ENCODE measurements at regions not wholly inside any gene's neighbourhood (a gene's known extent, or its start where the extent isn't known, plus 50 kb on each side); places are given as distances from the start of the nearest gene placed in this dataset.
"Not testable (repeated sequence)": the region's sequence is repeated elsewhere in the genome, so short reads cannot be mapped to it uniquely, and the experiment has no call there.

DNA sequence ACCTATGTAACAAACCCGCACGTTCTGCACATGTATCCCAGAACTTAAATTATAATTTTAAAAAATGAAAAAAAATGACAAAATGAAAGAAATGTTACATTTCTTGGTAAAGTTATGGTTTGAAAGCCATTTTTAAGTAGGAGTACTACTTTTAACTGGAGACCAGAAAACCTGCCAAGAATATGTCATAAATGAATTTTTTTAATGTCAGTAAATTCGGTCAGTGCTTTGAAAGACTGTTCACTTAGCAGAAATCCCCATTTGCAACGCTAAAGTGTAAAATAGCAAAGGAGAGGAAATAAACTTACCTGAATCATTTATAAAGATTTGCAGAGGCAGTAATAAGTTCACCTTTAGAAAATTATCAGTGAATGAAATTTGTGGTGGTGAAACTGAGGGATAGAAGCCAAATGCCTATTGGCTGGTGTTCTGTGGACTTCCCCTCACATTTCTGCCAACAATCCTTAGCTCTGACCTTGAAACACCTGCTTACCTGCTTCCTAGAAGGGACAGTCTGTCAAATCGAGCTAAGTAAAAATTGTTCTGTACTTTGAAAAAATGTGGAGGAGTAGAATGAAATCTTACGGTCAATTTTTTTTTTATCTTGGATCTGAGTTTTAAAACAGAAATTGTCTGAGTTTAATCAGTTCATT lies 714.2 kb downstream of the SLC6A15 start:
- DNase-seq: no peak

DNA sequence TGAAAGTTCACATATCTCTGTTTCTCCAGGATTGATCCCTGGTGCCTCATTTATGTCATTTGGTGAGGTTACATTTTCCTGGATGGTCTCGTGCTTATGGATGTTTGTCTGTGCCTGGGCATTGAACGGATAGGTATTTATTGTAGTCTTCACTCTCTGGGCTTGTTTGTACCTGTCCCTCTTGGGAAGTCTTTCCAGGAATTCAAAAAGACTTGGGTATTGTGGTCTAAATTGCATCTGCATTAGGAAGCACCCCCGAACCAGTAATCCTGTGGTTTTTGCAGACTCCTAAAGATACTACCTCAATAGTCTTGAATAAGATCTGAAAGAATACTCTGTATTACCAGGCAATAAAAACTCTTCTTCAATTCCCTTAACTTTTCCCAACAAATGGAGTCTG lies 720.8 kb downstream of the SLC6A15 start:
- DNase-seq: no peak

DNA sequence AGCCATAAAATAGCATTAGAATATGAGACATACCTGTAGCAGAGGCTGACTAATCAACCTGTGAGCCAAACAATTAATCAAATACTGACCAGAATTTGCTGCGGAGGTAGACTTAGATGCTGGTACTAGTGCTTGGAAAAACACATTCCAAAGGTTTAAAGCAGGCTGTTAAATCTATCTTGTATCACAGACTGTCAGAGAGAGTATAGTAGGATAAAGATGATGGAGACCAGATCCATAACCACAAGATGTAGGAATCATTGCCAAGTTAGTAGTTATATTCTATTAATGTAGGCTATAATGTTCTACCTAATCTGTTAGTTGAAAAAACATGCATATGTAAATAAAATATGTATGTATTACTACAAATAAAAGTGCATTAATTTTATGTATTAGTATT lies 726.2 kb downstream of the SLC6A15 start:
- DNase-seq: no peak

DNA sequence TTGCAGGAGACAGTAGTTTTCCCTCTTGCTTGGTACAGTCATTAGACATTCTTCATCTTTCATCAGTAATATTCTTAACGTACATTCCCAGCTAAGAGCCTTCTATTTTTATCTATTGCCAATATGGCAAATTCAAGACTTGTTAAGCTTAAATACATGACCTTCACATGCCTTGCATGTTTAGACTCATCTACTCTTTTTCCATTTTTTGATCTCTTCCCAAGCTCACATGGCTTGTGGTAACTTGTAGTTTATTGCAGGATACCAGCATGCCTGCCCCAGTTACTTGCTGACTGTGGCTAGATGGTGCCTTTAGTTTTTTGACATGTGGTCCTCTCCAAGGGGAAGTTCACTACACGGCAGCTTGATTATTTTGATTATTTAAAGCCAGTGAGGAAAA lies 729.0 kb downstream of the SLC6A15 start:
- no peak for DNase-seq

DNA sequence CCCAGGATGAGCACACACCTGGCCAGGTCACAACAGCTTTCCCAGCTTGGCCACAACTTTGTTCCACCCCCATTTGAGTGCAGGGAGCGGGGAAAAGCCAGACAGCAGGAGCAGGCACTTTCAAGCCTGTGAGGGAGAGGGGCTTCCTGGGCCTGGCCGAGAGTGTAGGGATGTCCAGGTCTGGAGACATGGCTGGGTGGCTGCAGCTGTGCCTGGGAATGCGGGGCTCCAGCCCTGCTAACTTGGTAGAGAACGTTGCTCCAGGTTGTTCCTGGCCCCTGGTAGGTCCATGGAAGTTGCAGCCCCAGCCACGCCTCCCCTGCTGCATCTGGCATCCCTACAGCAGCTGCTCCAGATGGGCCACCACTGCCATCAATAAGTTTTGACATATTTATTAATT lies 738.5 kb downstream of the SLC6A15 start:
- no peak for DNase-seq

DNA sequence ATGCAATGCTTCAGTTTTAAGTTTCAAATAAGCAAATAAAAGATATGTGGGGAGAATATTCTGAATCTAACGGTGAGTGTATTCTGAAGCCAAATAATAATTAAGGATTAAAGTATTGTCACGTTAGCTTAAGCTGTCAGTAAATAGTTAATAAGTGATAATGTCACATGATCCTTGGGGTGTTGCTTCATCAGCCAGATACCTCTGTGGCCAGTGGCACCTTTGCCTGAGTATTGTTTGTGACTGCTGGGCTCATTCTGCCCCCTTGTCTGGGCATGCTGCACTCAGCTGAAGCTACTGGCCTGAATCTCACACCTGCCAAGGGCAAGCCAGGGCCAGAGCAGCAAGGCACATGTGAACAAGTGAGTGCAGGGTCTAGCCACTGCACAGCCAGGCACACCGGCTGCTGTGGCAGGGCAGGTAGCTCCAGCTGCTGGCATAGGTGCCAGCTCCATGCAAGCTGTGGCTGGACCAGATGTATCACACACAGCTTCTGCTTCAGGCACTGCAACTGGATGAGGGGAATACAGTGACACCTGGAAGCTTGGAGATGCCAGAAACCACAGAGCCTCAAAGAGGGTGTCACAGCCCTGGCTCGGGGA lies 739.7 kb downstream of the SLC6A15 start:
- DNase-seq: no peak

DNA sequence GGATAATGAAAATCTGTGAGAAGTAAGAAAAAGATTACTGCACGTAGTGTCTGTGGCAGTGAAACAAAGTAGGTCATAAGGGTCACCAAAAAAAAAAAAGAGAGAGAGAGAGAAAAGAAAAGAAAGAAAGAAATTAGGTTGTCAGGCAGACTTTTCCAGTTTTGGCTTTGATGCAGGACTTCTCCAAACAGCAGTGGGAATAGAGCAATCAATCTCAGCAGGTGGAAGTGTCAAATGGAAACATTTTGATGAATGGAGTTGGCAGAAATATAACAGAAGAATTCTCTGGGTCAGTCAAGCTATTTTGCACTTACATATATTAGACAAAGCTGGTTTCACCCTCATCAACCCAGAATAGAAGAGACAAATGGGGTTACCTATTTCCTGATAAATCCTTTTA lies 745.8 kb downstream of the SLC6A15 start:
- no peak for DNase-seq

DNA sequence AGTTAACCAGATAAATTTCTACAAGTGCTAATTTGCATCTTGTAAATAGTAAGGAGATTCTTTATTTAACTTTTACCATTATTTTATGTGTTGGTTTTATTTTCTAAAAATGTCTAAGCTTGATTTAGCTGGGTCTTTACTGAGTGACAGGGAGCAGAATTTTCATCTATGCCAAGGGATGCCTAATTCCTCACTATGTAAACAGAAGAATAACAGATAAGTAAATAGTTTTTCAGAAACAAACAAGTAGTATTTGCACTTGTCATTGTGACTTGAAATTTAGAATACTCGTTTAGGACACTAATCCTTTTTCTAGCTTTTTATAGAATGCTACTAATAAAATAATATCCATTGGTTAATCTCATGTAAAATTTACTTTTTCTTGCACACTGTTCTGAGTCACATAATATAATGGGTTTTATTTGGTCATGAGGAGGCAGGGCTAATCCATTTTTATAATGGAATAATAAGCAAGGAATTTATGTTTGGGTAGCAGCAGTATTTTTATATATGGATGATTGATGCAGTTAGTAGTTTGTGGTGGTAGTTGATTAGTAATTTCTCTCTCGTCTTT lies 746.5 kb downstream of the SLC6A15 start:
- DNase-seq: no peak

DNA sequence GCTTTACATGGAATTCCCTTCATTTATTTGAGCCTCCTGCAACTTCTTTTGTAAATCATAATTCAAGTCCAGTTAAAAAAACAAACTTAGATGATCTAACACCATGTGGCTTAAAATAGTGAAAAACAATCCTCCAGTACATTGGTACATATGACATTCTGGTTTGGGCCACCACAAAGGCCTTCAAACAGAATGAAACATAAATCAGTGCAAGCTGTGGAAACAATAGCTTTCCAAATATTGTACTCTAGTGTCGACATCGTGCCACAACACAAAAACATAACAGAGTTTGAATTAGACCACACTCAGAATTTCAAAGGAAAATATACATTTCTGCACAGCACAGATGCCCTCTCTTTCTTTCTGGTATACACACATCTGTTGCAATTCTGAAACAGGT lies 751.3 kb downstream of the SLC6A15 start:
- no peak for DNase-seq

DNA sequence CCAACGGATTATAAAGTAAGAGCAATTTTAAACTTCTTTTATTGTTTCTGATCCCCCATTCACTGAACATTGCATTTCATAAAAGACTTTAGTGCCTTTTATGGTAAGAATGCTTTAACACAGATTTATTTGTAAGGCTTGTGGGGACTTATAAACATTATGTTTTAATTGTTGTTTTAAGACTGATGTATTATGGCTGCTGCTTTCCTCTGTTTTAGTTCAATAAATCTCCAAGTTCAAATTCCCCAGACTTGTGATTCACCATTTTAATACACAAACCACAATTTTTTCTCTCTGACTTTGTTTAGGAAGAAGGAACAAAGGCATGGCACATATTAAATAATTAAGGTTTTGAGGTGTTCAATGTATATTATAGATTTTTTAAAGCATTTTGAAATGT lies 753.3 kb downstream of the SLC6A15 start:
- DNase-seq: no peak

DNA sequence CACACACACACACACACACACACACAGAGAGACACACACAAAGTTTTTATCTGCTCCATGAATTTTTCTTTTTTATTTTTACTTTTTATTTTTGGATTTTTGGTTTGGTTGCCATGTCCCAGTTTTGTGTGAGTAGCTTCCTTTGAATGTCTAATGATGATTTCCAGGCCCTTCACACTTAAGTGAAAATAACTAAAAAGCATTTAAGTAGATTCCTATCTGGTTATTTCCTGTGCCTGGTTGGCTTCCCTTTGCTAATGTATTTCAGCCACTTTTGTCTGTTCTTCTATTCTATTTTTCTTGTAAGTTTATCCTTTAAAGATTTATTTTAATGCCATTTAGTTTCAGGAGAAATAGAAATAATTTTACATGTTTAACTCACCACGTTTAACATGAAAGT lies 755.4 kb downstream of the SLC6A15 start:
- DNase-seq: no peak

DNA sequence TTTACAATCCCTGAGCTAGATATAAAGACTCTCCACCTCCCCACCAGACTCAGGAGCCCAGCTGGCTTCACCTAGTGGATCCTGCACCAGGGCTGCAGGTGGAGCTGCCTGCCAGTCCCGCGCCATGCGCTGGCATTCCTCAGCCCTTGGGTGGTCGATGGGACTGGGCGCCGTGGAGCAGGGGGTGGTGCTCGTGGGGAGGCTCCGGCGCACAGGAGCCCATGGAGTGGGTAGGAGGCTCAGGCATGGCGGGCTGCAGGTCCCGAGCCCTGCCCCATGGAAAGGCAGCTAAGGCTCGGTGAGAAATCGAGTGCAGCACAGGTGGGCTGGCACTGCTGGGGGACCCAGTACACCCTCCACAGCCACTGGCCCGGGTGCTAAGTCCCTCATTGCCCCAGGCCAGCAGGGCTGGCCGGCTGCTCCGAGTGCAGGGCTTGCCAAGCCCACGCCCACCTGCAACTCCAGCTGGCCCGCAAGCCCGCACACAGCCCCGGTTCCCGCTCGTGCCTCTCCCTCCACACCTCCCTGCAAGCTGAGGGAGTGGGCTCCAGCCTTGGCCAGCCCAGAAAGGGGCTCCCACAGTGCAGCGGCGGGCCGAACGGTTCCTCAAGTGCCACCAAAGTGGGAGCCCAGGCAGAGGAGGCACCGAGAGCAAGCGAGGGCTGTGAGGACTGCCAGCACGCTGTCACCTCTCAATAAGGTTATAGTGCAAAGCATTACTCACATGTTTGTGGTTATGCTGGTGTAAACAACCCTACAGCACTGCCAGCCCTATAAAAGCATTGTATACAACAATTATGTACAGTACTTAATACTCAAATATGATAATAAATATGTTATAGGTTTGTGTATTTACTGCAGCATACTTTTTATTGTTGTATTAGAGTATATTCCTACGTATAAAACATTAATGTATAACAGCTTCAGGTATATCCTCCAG lies 757.3 kb downstream of the SLC6A15 start:
- not testable (repeated sequence) for DNase-seq

DNA sequence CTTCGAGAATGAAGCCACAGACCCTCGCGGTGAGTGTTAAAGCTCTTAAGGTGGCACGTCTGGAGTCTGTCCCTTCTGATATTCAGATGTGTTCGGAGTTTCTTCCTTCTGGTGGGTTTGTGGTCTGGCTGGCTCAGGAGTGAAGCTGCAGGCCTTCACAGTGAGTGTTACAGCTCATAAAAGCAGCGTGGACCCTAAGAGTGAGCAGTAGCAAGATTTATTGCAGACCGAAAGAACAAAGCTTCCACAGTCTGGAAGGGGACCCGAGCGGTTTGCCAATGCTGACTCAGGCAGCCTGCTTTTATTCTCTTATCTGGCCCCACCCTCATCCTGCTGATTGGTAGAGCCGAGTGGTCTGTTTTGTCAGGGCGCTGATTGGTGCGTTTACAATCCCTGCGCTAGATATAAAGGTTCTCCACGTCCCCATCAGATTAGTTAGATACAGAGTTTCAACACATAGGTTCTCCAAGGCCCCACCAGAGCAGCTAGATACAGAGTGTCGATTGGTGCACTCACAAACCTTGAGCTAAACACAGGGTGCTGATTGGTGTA lies 758.1 kb downstream of the SLC6A15 start:
- DNase-seq: not testable (repeated sequence)

DNA sequence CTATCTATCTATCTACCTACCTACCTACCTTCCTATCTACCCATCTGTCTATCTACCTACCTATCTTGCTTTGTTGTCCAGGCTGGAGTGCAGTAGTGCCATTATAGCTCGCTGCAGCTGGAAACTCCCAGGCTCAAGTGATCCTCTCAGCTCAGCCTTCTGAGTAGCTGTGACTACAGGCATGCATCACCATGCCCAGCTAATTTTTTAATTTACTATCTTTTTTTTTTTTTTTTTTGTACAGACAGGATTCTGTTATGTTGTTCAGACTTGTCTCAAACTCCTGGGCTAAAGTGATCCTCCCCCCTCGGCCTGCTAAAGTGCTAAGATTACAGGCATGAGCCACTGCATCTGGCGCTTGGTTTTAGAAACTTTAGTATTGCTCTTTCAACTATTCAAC lies 762.4 kb downstream of the SLC6A15 start:
- no peak for DNase-seq

DNA sequence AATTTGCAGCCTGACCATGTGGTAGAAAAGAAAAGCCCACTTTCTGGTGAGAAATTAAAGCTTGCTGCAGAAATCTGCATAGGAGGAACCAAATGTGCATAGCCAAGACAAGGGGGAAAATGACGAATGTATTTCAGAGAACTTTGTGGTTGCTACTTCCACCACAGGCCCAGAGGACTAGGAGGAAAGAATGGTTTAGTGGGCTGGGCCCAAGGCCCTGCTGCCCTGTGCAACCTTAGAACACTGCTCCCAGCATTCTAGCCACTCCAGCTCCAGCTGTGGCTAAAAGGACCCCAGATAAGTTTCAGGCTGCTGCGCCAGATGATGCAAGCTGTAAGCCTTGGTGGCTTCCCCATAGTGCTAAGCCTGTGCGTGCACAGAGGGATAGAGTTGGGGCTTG lies 764.3 kb downstream of the SLC6A15 start:
- no peak for DNase-seq

DNA sequence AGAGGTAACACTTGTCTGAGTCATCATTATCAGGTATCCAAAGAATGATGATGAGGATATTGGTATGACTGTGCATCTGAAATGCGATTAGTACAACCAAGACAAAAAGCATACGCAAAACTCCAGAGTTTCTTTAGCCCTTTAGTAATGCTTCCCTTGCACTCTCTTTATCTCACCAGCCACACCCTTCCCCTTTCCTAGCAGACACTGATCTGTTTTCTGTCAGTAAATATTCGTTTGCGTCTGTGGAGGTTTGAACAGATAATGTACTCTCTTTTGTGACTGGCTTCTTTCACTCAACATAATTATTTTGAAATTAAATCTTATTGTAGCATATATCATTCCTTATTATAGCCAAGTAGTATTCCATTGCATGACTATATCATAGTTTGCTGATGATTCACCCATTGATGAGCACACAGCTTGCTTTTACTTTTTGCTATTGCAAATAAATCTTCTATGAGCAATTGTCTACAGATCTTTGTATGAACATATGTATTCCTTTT lies 775.7 kb downstream of the SLC6A15 start:
- DNase-seq: no peak

DNA sequence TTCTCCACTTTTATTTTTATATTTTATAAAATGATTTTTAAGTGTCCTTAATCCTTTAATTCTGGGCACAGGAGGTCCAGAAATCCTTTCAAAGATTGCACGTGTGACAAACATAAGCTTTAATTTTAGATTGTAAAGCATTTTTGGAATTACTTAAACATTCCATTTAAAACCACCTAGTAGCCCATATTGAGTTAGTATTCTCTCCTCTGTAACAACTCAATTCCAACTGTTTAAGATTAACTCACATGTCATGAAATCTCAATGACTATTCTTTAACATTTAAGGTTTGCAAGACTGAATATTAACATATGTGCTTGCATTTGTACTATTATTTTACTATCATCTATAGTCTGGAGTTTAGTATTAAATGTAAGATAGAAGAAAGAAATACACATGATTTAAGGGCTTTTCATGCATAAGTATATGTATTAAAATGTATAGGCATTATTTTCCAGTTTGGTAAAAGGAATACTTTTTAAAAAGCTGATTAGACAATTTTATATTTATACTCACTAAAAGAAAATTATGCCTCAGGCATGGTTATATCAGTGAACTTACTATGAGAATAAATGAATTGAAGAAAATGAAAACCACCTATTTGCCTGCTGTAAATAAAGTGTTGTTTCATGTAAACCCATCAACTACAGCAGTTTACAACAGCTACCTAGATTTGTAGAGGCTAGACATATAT lies 776.9 kb downstream of the SLC6A15 start:
- no peak for DNase-seq

DNA sequence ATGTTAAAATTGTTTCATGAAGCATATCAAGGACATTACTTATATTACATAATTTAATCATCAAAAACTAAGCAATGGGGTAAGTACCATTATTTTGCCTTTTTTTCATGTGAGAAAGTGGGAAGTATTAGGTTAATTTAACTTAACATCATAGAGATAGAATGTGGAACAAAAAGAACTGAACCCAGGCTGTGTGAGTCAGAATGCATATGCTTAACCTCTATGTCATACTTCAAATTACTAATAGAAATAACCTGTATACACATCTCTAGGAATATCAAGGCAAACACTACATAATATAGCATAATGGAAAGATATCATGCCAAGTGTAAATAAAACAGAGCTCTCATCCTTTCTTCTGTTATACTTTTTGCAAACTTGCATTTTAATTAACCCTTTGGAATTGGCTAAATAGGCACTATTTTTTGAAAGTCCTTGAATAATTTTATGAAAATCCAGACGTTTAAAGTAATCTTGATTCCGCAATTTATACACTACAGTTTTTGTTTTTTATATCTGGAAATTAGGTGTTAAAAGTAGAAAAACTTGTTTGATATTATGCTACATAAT lies 777.7 kb downstream of the SLC6A15 start:
- no peak for DNase-seq

DNA sequence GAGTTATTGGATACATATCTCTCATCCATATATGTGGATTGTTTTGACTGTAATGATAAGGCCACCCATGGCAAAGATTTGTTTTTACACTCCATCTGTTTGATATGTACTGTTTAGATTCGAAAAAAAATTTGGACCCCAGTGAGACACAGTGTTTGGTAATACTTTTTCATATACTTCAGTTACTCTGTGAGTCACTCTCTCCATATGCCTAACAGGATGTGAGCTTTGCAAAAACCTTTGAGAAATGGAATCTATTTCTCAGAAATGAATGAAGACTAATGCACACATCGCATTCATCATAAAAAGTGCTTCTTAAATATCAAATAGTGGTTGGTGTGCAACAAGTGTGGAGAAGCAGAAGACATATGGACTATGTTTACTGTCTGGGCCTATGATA lies 781.5 kb downstream of the SLC6A15 start:
- DNase-seq: no peak

DNA sequence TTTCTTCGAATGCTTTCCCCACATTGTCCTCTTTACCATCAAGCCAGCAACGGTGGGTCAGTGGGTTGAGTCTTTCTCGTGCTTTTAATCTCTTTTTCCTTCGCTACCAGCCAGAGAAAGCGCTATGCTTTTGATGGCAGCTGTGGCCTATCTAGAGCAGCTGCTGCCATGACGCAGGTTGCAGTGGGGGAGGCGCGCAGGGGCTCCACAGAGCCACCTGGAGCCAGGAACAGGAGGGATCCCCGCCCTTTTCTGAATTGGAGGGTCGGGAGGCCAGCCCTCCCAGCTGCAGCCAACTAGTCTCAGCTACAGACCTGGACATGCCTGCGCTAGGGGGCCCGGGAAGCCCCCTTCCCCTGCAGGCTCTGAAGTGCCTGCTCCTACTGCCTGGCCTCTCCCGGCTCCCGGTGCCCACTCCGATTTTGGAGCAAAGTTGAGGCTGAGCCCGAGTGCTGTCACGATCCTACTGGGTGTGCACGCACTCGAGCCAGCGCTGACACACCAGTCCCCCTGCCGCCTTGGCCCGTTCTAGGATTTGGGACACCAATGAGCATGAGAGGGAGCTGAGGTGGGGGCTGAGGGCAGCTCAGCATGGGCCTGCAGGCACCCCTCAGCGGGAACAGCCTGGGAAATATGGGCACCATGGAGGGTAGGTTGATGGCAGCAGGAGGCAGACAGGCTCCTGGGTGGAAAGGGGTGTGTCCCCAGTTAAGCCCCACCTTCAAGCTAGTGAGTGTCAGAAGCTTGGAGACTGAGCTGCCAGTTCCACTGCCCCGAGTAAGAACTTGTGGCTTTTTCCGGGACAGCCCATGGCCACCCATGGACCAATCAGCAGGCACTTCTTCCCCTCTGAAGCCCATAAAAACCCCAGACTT lies 784.2 kb downstream of the SLC6A15 start:
- DNase-seq: no peak

DNA sequence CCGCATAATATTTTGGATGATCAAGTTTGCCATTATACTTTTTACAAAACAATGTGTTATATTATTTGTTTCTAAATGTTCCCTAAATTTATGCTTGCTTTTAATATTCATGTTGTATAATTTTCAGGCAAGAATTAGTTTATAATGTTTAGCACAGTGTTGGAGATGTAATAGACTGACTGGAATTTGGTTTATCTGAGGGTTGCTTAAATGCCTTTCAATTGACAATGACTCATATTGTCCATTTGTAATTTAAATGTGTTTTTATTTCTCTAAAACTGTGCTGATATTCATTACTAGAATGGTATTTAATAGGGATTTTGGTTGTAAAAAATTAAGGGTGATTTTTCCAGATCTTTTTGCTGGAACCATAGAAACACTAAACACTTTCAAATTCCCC lies 788.4 kb downstream of the SLC6A15 start:
- DNase-seq: no peak

Measured in hematopoietic multipotent progenitor cell treated with erythropoietin and hydrocortisone succinate and interleukin-3 and kit ligand, for 8 days (in vitro differentiated cells).